Neuronal stem cell (in vitro differentiated cells): ENCODE measurements at regions not wholly inside any gene's neighbourhood (a gene's known extent, or its start where the extent isn't known, plus 50 kb on each side); places are given as distances from the start of the nearest gene placed in this dataset.

Experiments
- DNase-seq: peaks from one replicate; pipeline ENCODE4 v3.0.0-alpha.2; 2013; ENCODE audit warnings: low spot score
- H2AFZ ChIP-seq: one replicate; pipeline ENCODE4 v1.6.1; 2013; ENCODE audit warnings: mild to moderate bottlenecking, low read length, inconsistent platforms
- H2AK5ac ChIP-seq: 2 replicates; pipeline ENCODE4 v1.6.1; 2013; ENCODE audit warnings: low read depth, mild to moderate bottlenecking, inconsistent platforms, low read length, moderate library complexity, mixed read lengths
- H2BK120ac ChIP-seq: 2 replicates; pipeline ENCODE4 v1.6.1; 2013; ENCODE audit warnings: low read depth, mild to moderate bottlenecking, inconsistent platforms, low read length, moderate library complexity, mixed read lengths
- H2BK12ac ChIP-seq: one replicate; pipeline ENCODE4 v1.6.1; 2013; ENCODE audit warnings: low read length, inconsistent platforms
- H2BK15ac ChIP-seq: 2 replicates; pipeline ENCODE4 v1.6.1; 2013; ENCODE audit warnings: mild to moderate bottlenecking, low read length, inconsistent platforms, mixed read lengths
- H2BK5ac ChIP-seq: one replicate; pipeline ENCODE4 v1.6.1; 2013; ENCODE audit warnings: inconsistent platforms, mild to moderate bottlenecking, low read length, moderate library complexity
- H3K14ac ChIP-seq: one replicate; pipeline ENCODE4 v1.6.1; 2013; ENCODE audit warnings: low read length, inconsistent platforms
- H3K18ac ChIP-seq: 2 replicates; pipeline ENCODE4 v1.6.1; 2013; ENCODE audit warnings: low read length, inconsistent platforms
- H3K23ac ChIP-seq: 2 replicates; pipeline ENCODE4 v1.6.1; 2013; ENCODE audit warnings: low read depth, mild to moderate bottlenecking, mixed read lengths, low read length, inconsistent platforms; ENCODE audit not compliant: poor library complexity
- H3K27ac ChIP-seq: replicated peaks from 3 replicates; pipeline ENCODE4 v1.5.1; 2013; ENCODE audit warnings: low read length, inconsistent platforms
- H3K27me3 ChIP-seq, 3 experiments: 2 replicates each; pipeline ENCODE4 v1.6.1; 2013; ENCODE audit warnings: low read length in 3 of 3, mild to moderate bottlenecking in 2 of 3, inconsistent platforms in 1 of 3, low read depth in 1 of 3, mixed read lengths in 1 of 3, moderate library complexity in 1 of 3; ENCODE audit not compliant: control insufficient read depth in 3 of 3, insufficient read depth in 3 of 3
- H3K36me3 ChIP-seq, 2 donors: replicated peaks in 1 of 2; 2 replicates each; pipeline ENCODE4 v1.6.1; 2013; ENCODE audit warnings: low read length in 2 of 2; ENCODE audit not compliant: control insufficient read depth in 2 of 2, insufficient read depth in 2 of 2
- H3K4ac ChIP-seq: 2 replicates; pipeline ENCODE4 v1.6.1; 2013; ENCODE audit warnings: inconsistent platforms, mild to moderate bottlenecking, low read length, moderate library complexity
- H3K4me1 ChIP-seq, 2 donors: 1 replicate in 1 of 2; 2 replicates in 1 of 2; pipeline ENCODE4 v1.6.1; 2013; ENCODE audit warnings: low read length in 2 of 2, low read depth in 1 of 2; ENCODE audit not compliant: control insufficient read depth in 2 of 2, insufficient read depth in 1 of 2
- H3K4me2 ChIP-seq: one replicate; pipeline ENCODE4 v1.6.1; 2013; ENCODE audit warnings: mild to moderate bottlenecking, low read length, inconsistent platforms; ENCODE audit not compliant: insufficient read depth, poor library complexity, severe bottlenecking
- H3K4me3 ChIP-seq, 2 donors: 2 replicates each; pipeline ENCODE4 v1.5.1; 2013; ENCODE audit warnings: low read length in 2 of 2, mild to moderate bottlenecking in 2 of 2, inconsistent platforms in 1 of 2, moderate library complexity in 1 of 2
- H3K79me1 ChIP-seq: one replicate; pipeline ENCODE4 v1.6.1; 2013; ENCODE audit warnings: low read depth, mild to moderate bottlenecking, inconsistent platforms, low read length, moderate library complexity
- H3K9ac ChIP-seq: one replicate; pipeline ENCODE4 v1.6.1; 2013; ENCODE audit warnings: mild to moderate bottlenecking, low read depth, low read length, inconsistent platforms; ENCODE audit not compliant: poor library complexity
- H3K9me3 ChIP-seq, 2 donors: replicated peaks in 1 of 2; 2 replicates each; pipeline versions ENCODE3 to v1.6.1; 2013; ENCODE audit warnings: low read length in 2 of 2, mild to moderate bottlenecking in 2 of 2, inconsistent platforms in 1 of 2, low read depth in 1 of 2, mixed read lengths in 1 of 2, moderate library complexity in 1 of 2; ENCODE audit not compliant: control insufficient read depth in 2 of 2, insufficient read depth in 1 of 2
- H4K8ac ChIP-seq: one replicate; pipeline ENCODE4 v1.6.1; 2013; ENCODE audit warnings: low read depth, mild to moderate bottlenecking, inconsistent platforms, low read length, moderate library complexity
- H4K91ac ChIP-seq: one replicate; pipeline ENCODE4 v1.6.1; 2013; ENCODE audit warnings: low read length, low read depth, mild to moderate bottlenecking, inconsistent platforms; ENCODE audit not compliant: poor library complexity
- WGBS, 2 donors: extraction: QIAGEN DNeasy Blood & Tissue Kit; methylation state at CpG; one replicate each; pipeline ENCODE4 v1.1.7; 2013; ENCODE audit warnings: missing lambda C conversion rate in 2 of 2, mixed read lengths in 1 of 2; ENCODE audit not compliant: insufficient read length in 2 of 2, insufficient replicate concordance in 1 of 2; ENCODE audit errors: extremely low coverage in 2 of 2; 5-methylcytosine and 5-hydroxymethylcytosine counted together

DNA sequence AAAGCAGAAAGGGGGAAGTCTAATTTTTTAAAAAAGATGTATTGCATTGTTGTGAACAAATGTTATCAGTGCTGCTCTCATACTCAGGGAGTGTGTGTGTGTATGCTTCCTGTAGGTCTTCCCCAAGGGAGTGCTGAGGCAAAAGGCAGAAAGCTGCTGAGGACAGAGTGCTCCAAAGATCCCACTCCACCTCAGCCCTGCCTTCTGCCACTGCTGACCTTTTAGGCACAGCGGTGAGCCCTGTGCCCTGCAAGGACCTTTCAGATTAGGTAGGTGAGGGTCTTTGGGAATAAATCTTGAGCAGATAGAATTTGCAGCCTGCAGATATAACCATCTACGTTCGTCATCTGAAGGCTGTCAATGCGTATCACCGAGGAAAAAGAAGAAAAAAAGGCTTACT is 756.4 kb upstream of the MMS22L start:
- H3K14ac ChIP-seq, result no peak overlapping the region
- no peak overlapping the region for H3K9ac ChIP-seq
- no peak overlapping the region for H4K91ac ChIP-seq
- H3K27me3 ChIP-seq, result no peaks in the 10 kb centered on the region
- H2BK120ac ChIP-seq, result no peak overlapping the region
- peak overlapping the region; percentile 50 for H2AFZ ChIP-seq
- H3K36me3 ChIP-seq, result no peaks in the 10 kb centered on the region
- no peak overlapping the region for H3K23ac ChIP-seq
- WGBS, 2 donors, result no CpG with 5 or more reads among the region's 5 CpGs
- no peak for DNase-seq
- no peak overlapping the region for H2BK15ac ChIP-seq
- peaks cover 22 to 58% of the 10 kb centered on the region in 2 donors for H3K4me1 ChIP-seq
- H4K8ac ChIP-seq, result no peak overlapping the region
- H2BK5ac ChIP-seq, result no peak overlapping the region
- no peak overlapping the region for H2AK5ac ChIP-seq
- H2BK12ac ChIP-seq, result peak overlapping the region; percentile 25
- H3K27ac ChIP-seq, result peak overlapping the region; percentile 3
- no peak overlapping the region for H3K4me2 ChIP-seq
- H3K18ac ChIP-seq, result peak overlapping the region; percentile 83
- H3K4ac ChIP-seq, result no peak overlapping the region
- peak overlapping the region in 1 of 2 donors; percentile 14 for H3K4me3 ChIP-seq
- H3K9me3 ChIP-seq, result no peaks in the 10 kb centered on the region
- H3K79me1 ChIP-seq, result no peaks in the 10 kb centered on the region

DNA sequence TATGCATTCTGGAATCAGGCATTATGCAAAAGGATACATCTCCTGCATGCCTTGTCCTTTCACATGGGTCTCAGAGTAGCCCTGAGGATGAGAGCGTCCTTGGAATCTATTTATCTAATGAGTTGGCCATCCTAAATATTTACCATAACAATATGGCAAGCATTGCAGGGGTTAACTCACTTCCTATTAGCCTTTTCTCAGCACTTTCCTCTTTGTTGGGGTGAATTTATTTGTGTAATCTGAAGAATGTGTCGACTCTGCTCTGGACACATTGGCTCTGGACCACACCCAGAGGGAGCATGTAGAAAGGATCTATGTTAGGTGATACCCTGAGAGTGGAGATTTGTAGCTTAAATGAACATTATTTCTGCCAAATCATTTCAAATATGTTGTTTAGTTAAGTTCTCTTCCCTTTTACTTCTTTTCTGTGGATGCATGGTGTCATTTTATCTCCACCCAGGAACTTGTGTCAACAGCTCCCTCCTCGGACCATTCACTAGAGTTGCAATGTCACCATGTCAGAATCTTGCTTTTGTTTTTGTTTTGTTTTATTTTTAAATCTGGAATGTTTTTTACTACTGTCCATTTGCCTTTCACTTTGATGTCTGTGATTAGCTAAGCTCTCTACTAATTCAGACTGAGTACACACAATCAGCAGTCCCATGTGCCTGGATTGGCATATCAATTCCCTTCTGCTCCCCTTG is 757.0 kb upstream of the MMS22L start:
- H3K23ac ChIP-seq, result no peak overlapping the region
- no peaks in the 10 kb centered on the region for H3K36me3 ChIP-seq
- no peak overlapping the region for H3K4ac ChIP-seq
- no peak overlapping the region for H2BK120ac ChIP-seq
- H4K8ac ChIP-seq, result no peak overlapping the region
- no peaks in the 10 kb centered on the region for H3K27me3 ChIP-seq
- no peak overlapping the region for H2AK5ac ChIP-seq
- no peak for DNase-seq
- no peak overlapping the region for H4K91ac ChIP-seq
- H3K14ac ChIP-seq, result no peak overlapping the region
- H3K27ac ChIP-seq, result no peak overlapping the region
- H2BK12ac ChIP-seq, result no peak overlapping the region
- WGBS, 2 donors, result no CpG with 5 or more reads among the region's 3 CpGs
- no peaks in the 10 kb centered on the region for H3K9me3 ChIP-seq
- peaks cover 25 to 64% of the 10 kb centered on the region in 2 donors for H3K4me1 ChIP-seq
- H3K4me2 ChIP-seq, result no peak overlapping the region
- peak overlapping the region in 1 of 2 donors; percentile 14 for H3K4me3 ChIP-seq
- no peak overlapping the region for H3K18ac ChIP-seq
- no peaks in the 10 kb centered on the region for H3K79me1 ChIP-seq
- no peak overlapping the region for H3K9ac ChIP-seq
- peak overlapping the region; percentile 50 for H2AFZ ChIP-seq
- H2BK5ac ChIP-seq, result no peak overlapping the region
- H2BK15ac ChIP-seq, result no peak overlapping the region

DNA sequence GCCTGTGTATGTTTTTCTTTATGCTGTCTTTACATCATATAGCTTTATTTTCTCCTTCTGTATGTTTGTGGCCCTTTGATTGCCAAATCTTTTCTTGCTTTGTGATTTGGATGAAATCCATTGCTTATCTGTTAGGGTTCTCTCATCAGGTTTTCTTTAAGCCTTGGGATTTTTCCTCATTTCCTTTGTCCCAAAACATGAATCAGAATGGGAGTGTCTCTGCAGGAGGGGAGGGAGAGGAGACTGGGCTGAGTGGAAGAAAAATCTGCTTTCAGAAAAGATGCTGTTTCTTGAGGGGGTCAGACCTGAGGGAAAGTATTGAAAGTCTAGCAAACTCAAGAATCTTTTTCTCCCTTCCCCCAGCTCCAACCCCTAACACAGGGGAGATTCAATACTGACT is 758.0 kb upstream of the MMS22L start:
- Histone ChIP-seq H2AK5ac (no peak overlapping the region), H2AFZ (no peak overlapping the region), H3K14ac (no peak overlapping the region), H2BK12ac (no peak overlapping the region), H2BK15ac (no peak overlapping the region), H3K4ac (no peak overlapping the region), H3K27ac (no peak overlapping the region), H2BK5ac (no peak overlapping the region), H3K23ac (no peak overlapping the region), H3K4me3 (no peak overlapping the region), H3K4me1 (peaks cover 27 to 68% of the 10 kb centered on the region in 2 donors), H3K36me3 (no peaks in the 10 kb centered on the region), H2BK120ac (no peak overlapping the region), H4K8ac (no peak overlapping the region), H3K27me3 (no peaks in the 10 kb centered on the region), H3K9ac (no peak overlapping the region), H3K79me1 (no peaks in the 10 kb centered on the region), H3K18ac (no peak overlapping the region), H3K4me2 (no peak overlapping the region), H3K9me3 (no peaks in the 10 kb centered on the region), H4K91ac (no peak overlapping the region)
- no peak for DNase-seq

DNA sequence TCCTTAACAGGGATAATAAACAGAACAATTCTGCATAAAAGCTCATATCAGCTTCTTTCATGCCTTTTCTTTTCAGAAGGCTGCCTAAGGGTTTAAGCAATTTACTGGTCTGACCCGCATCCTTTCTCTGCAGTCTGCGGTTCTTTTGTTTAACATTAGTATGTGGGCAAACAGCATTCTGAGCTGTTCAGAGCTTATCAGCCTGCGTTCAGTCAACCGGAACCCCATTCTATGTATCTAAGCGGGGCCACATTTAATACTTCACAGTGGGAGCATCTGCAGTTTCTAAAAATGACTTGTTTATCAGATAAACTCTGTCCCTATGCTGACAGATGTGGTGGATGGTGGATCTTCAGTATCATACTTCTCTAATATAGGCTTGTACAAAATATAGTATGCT is 758.9 kb upstream of the MMS22L start:
- H2BK120ac ChIP-seq, result no peak overlapping the region
- H4K8ac ChIP-seq, result no peak overlapping the region
- H3K27ac ChIP-seq, result no peak overlapping the region
- no peak overlapping the region for H2BK12ac ChIP-seq
- no peak overlapping the region for H3K23ac ChIP-seq
- no peak overlapping the region for H3K18ac ChIP-seq
- peaks cover 23 to 61% of the 10 kb centered on the region in 2 donors for H3K4me1 ChIP-seq
- DNase-seq, result no peak
- no peak overlapping the region for H4K91ac ChIP-seq
- H3K36me3 ChIP-seq, result no peaks in the 10 kb centered on the region
- H3K4me2 ChIP-seq, result no peak overlapping the region
- H3K27me3 ChIP-seq, result no peaks in the 10 kb centered on the region
- H3K9ac ChIP-seq, result no peak overlapping the region
- no peak overlapping the region for H3K4ac ChIP-seq
- no peak overlapping the region for H2BK5ac ChIP-seq
- no peaks in the 10 kb centered on the region for H3K9me3 ChIP-seq
- H2AK5ac ChIP-seq, result no peak overlapping the region
- H3K4me3 ChIP-seq, result no peak overlapping the region
- no peaks in the 10 kb centered on the region for H3K79me1 ChIP-seq
- H3K14ac ChIP-seq, result no peak overlapping the region
- no peak overlapping the region for H2BK15ac ChIP-seq
- H2AFZ ChIP-seq, result peak overlapping the region; percentile 11
- WGBS, 2 donors, result no CpG with 5 or more reads among the region's 5 CpGs
